ENCODE measurements at regions not wholly inside any gene's neighbourhood (a gene's known extent, or its start where the extent isn't known, plus 50 kb on each side); places are given as distances from the start of the nearest gene placed in this dataset.
"Not testable (repeated sequence)": the region's sequence is repeated elsewhere in the genome, so short reads cannot be mapped to it uniquely, and the experiment has no call there.

- peaks cover 5 to 15% of the 10 kb centered on the region in 2 donors for H3K36me3 Mint-ChIP-seq
- DNase-seq (no peak), ATAC-seq (ENCODE audit: low read depth in 2 of 2) (no peak)
- peaks cover 0 to 3% (median 0%) of the 10 kb centered on the region in 3 donors for H3K4me1 Mint-ChIP-seq
- H3K27ac Mint-ChIP-seq, result no peak overlapping the region
- H3K27me3 Mint-ChIP-seq, result peaks cover 4 to 39% (median 23%) of the 10 kb centered on the region in 3 donors
- H3K4me3 Mint-ChIP-seq, result no peak overlapping the region
- peaks cover 5 to 30% (median 11%) of the 10 kb centered on the region in 7 donors for H3K9me3 Mint-ChIP-seq
Observed at GRCh38 chr9:96117398-96118080, 184.4 kb downstream of the HSD17B3 start.

DNA sequence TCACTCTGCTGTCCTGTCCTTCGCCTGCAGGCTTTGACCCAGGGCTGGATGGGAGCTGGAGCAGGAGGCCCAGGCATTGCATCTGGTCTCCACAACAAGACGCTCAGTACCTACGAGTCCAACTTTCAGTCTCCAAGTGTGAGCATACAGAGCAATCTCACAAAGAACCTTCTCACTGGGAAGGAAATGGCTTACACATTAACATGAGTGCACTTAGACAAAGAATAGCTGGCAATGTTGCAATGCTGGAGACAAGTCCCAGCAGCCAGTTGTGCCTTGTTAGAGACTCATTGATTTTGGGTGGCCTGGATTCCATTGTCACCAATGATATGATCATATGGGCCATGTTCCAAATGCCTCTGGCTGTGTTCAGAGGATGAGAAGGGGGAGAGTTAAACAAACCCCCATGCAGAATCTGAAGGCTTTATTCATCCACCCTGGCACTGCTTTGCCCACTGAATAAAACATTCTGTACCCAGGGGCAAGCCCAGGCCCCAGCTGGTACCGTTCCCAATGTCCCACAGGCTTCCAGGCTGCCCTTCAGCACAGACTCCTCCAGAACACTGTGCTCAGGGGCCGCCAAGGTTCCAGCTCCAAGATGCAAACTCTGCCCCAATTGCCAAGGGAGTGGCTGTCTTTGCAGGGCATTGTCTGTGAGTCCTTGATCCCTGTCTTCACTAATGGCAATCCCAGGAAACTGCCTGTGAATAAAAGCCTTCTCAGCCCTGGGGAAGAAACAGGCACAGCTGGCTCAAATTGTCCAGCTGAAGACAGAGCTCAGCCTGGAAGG lies 185.5 kb downstream of the HSD17B3 start:
- ATAC-seq (ENCODE audit: low read depth in 2 of 2), result no peak
- Mint-ChIP-seq H3K36me3 (peaks cover 5 to 15% of the 10 kb centered on the region in 2 donors), H3K27ac (no peak overlapping the region), H3K4me1 (peaks cover 0 to 3% (median 0%) of the 10 kb centered on the region in 3 donors), H3K9me3 (peaks cover 5 to 30% (median 11%) of the 10 kb centered on the region in 7 donors), H3K4me3 (peak overlapping the region in 1 of 8 donors; percentile 80), H3K27me3 (peaks cover 4 to 39% (median 19%) of the 10 kb centered on the region in 3 donors)
- DNase-seq, result no peak

- H3K27me3 Mint-ChIP-seq, result peaks cover 4 to 36% (median 17%) of the 10 kb centered on the region in 3 donors
- no peak overlapping the region for H3K27ac Mint-ChIP-seq
- H3K4me1 Mint-ChIP-seq, result peaks cover 0 to 3% (median 0%) of the 10 kb centered on the region in 3 donors
- peaks cover 5 to 15% of the 10 kb centered on the region in 2 donors for H3K36me3 Mint-ChIP-seq
- ATAC-seq (ENCODE audit: low read depth in 2 of 2) (no peak), DNase-seq (no peak)
- H3K9me3 Mint-ChIP-seq, result peaks cover 5 to 30% (median 11%) of the 10 kb centered on the region in 7 donors
- no peak overlapping the region for H3K4me3 Mint-ChIP-seq
Observed at GRCh38 chr9:96115836-96116235, 186.1 kb downstream of the HSD17B3 start.

- DNase-seq (no peak), ATAC-seq (ENCODE audit: low read depth in 2 of 2) (no peak)
- Mint-ChIP-seq H3K27ac (no peak overlapping the region), H3K36me3 (peaks cover 5 to 8% of the 10 kb centered on the region in 2 donors), H3K9me3 (peaks cover 0 to 8% (median 4%) of the 10 kb centered on the region in 7 donors), H3K27me3 (peaks cover 10 to 40% (median 25%) of the 10 kb centered on the region in 3 donors), H3K4me1 (peaks cover 0 to 3% (median 0%) of the 10 kb centered on the region in 3 donors), H3K4me3 (no peak overlapping the region)
Observed at GRCh38 chr9:96113032-96113431, 188.9 kb downstream of the HSD17B3 start.

DNA sequence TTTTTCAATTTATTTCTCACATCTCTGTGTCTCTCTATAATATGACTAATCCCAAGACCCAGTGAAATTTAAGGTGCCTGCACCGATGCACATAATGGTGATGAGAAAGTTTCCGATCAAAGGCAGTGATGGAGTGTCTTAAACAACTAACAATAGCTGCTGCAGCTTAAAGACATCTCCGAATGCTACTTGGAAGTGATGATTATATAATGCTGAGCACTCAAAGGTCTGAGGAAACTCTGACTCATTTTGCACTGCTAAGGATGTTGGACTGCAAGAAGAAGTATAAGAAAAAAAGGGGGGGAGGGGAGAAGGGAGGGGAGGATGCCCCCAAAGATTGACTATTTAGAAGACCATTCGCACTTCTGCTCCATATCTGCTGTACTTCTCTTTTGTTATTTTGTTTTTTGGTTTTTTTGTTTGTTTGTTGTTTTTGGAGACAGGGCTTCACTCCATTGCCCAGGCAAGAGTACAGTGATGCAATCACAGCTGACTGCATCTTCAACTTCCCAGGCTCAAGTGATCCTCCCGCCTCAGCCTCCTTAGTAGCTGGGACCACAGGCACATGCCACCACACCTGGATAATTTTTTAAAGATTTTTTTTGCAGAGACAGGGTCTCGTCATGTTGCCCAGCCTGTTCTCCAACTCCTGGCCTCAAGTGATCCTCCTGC lies 192.2 kb downstream of the HSD17B3 start:
- Mint-ChIP-seq H3K27ac (no peak overlapping the region), H3K9me3 (peaks cover 4 to 24% (median 16%) of the 10 kb centered on the region in 7 donors), H3K4me3 (no peak overlapping the region), H3K27me3 (peaks cover 6 to 19% (median 8%) of the 10 kb centered on the region in 3 donors), H3K4me1 (no peaks in the 10 kb centered on the region), H3K36me3 (peaks cover 10 to 13% of the 10 kb centered on the region in 2 donors)
- DNase-seq, result no peak
- ATAC-seq (ENCODE audit: low read depth in 2 of 2), result no peak

DNA sequence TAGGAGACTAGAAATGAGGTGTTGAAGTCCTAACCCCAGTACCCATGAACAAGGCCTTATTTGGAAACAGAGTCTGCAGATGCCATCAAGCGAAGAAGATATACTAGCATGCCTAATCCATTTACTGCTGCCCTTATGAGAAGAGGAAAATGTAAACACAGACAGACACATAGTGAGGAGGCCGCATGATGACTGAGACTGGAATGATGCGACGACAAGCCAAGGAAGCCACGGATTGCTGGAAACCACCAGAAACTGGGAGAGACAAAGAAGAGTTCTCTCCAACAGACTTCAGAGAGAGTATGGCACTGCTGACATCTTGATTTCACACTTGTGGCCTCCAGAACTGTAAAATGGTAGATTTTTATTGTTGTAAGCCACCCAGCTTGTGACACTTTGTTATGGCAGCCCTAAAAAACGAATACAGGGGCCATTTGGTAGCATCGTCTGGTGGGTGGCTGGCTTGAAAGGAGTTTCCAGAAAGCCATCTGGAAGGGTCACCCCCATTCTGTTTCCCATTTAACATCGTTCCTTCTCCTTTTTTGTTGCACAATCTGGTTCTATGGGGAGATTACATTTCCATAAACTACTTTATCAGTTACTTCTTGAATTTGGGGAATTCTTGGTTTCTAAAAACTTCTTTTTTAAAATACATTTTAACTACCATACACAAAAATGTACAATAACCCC lies 193.1 kb downstream of the HSD17B3 start:
- no peak for DNase-seq
- H3K4me3 Mint-ChIP-seq, result no peak overlapping the region
- no peaks in the 10 kb centered on the region for H3K4me1 Mint-ChIP-seq
- peaks cover 10 to 13% of the 10 kb centered on the region in 2 donors for H3K36me3 Mint-ChIP-seq
- no peak for ATAC-seq (ENCODE audit: low read depth in 2 of 2)
- H3K9me3 Mint-ChIP-seq, result peaks cover 5 to 31% (median 21%) of the 10 kb centered on the region in 7 donors
- H3K27ac Mint-ChIP-seq, result no peak overlapping the region
- H3K27me3 Mint-ChIP-seq, result peaks cover 6 to 19% (median 8%) of the 10 kb centered on the region in 3 donors

- H3K36me3 Mint-ChIP-seq, result peaks cover 10 to 13% of the 10 kb centered on the region in 2 donors
- H3K27ac Mint-ChIP-seq, result no peak overlapping the region
- H3K9me3 Mint-ChIP-seq, result peaks cover 5 to 43% (median 25%) of the 10 kb centered on the region in 7 donors
- no peaks in the 10 kb centered on the region for H3K4me1 Mint-ChIP-seq
- DNase-seq, result no peak
- H3K4me3 Mint-ChIP-seq, result peak overlapping the region in 1 of 8 donors; percentile 13
- H3K27me3 Mint-ChIP-seq, result peaks cover 6 to 19% (median 8%) of the 10 kb centered on the region in 3 donors
- ATAC-seq (ENCODE audit: low read depth in 2 of 2), result no peak
Observed at GRCh38 chr9:96107436-96107835, 194.5 kb downstream of the HSD17B3 start.

DNA sequence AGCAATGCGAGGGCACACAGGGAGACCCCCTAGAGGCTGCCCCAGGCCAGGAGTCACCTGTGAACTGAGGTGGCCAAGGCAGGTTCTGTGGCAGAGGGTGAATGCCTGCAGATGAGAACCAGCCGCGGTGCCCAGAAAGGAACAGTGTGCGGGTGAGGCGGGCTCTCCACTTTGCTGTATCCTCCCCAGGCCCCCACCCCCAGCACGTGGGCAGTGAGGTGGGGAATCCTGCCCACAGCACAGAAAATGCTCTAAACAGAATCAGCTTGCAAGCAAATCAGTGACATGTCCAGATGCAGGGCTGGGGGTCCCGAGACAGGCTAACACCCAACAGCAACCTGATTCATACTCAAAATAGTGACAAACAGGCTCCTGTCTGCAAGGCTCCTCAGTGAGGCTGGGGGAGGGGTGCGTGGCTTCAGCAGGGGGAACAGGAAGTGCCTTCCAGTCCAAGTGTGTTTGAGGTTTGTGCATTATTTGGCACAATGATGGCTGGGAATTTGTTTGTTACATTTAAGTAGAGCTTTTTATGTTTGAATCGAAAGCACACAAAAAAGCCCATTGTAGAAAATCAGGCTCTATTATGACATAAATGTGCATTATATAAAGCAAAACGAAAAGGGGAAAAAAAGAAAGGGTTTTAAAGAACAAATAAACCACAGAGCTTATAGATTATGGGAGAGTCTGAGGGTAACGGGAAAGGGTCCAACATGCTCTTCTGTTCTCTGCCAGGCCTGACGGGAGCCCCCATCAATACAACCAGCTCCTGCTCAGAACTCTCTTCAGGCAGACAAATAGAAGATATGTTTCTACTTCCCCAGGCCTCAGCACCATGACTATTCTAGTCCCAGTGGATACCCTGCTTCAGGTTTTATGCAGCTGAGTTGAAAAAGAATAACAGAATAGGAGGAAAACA lies 201.3 kb downstream of the HSD17B3 start:
- ATAC-seq (ENCODE audit: low read depth in 2 of 2), result no peak
- Mint-ChIP-seq H3K36me3 (peaks cover 5 to 17% of the 10 kb centered on the region in 2 donors), H3K27me3 (peaks cover 0 to 14% (median 8%) of the 10 kb centered on the region in 3 donors), H3K4me3 (no peak overlapping the region), H3K27ac (no peak overlapping the region), H3K9me3 (peaks cover 8 to 39% (median 17%) of the 10 kb centered on the region in 7 donors), H3K4me1 (no peaks in the 10 kb centered on the region)
- DNase-seq, result no peak

GRCh38 chr9:96090630-96091029 lies 211.3 kb downstream of the HSD17B3 start:
- H3K36me3 Mint-ChIP-seq; H3K4me3 Mint-ChIP-seq; H3K27ac Mint-ChIP-seq; ATAC-seq (ENCODE audit: low read depth in 2 of 2); DNase-seq; H3K4me1 Mint-ChIP-seq: not testable (repeated sequence)
- H3K27me3 Mint-ChIP-seq, result peaks cover 14 to 15% (median 14%) of the 10 kb centered on the region in 3 donors
- peaks cover 2 to 12% (median 6%) of the 10 kb centered on the region in 7 donors for H3K9me3 Mint-ChIP-seq

DNA sequence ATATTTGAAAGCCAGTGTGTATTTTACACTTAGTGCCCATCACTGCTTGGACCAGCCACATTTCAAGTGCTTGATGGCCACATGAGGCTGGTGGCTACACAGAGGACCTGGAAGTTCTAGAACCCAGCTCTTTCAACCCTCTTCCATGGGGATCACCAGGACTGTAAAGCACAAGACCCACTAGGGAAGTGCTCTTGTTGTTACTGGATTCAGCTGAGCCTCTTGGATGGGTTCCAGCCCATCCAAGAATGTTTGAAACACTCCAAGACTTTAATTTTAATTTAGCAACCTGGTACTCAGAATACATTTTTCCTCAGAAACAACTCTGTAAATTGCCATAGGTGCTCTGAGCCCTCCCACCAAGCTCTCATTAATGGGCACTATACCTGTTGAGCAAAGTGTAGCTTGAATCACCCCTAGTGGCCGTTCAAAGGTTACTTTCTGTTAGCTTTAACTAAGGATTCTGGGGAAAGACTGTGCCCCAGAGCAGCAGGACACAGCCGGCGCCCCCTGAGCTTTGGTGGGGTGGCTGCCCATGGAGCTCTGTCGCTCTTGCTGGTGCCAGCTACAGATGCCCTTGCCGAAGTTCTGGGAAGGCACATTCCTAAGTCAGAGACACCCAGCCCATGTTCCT lies 212.4 kb downstream of the HSD17B3 start:
- ATAC-seq (ENCODE audit: low read depth in 2 of 2), result no peak
- H3K4me3 Mint-ChIP-seq, result no peak overlapping the region
- peaks cover 0 to 7% (median 4%) of the 10 kb centered on the region in 7 donors for H3K9me3 Mint-ChIP-seq
- DNase-seq, result no peak
- H3K27me3 Mint-ChIP-seq, result peaks cover 11 to 14% (median 14%) of the 10 kb centered on the region in 3 donors
- H3K4me1 Mint-ChIP-seq, result no peaks in the 10 kb centered on the region
- no peaks in the 10 kb centered on the region for H3K36me3 Mint-ChIP-seq
- no peak overlapping the region for H3K27ac Mint-ChIP-seq

GRCh38 chr9:96088510-96088909 lies 213.0 kb downstream of the ERCC6L2 start:
- H3K27ac Mint-ChIP-seq, result no peak overlapping the region
- no peak for ATAC-seq (ENCODE audit: low read depth in 2 of 2)

More at GRCh38 chr9:96088510-96088909, 213.0 kb downstream of the ERCC6L2 start:
- Mint-ChIP-seq H3K27me3 (peaks cover 11 to 14% (median 14%) of the 10 kb centered on the region in 3 donors), H3K9me3 (peaks cover 0 to 7% (median 4%) of the 10 kb centered on the region in 7 donors), H3K36me3 (no peaks in the 10 kb centered on the region), H3K4me1 (no peaks in the 10 kb centered on the region), H3K4me3 (no peak overlapping the region)
- DNase-seq, result no peak
